Left ventricle myocardium inferior (tissue), 1 donor: ENCODE measurements at regions not wholly inside any gene's neighbourhood (a gene's known extent, or its start where the extent isn't known, plus 50 kb on each side); places are given as distances from the start of the nearest gene placed in this dataset.

Source experiments
- DNase-seq: peaks from one replicate; pipeline ENCODE4 v3.0.0-alpha.2; 2020
- H3K27ac ChIP-seq: fragments of 200-600 bp; replicated peaks from 2 replicates; pipeline ENCODE4 v1.8.0; 2021
- H3K27me3 ChIP-seq: fragments of 200-600 bp; 2 replicates; pipeline ENCODE4 v1.8.0; 2021; ENCODE audit warnings: low read depth
- H3K36me3 ChIP-seq: fragments of 200-600 bp; 2 replicates; pipeline ENCODE4 v1.8.0; 2021
- H3K4me1 ChIP-seq: fragments of 200-600 bp; 2 replicates; pipeline ENCODE4 v1.8.0; 2021
- H3K4me3 ChIP-seq: fragments of 200-600 bp; 2 replicates; pipeline ENCODE4 v1.8.0; 2021; ENCODE audit warnings: mild to moderate bottlenecking, moderate library complexity
- H3K9me3 ChIP-seq: fragments of 200-600 bp; replicated peaks from 2 replicates; pipeline ENCODE4 v1.8.0; 2021
- intact Hi-C: fragments of 100-400 bp; cut with micrococcal nuclease; formaldehyde crosslinking; loops from one replicate; pipeline ENCODE4 v1.11.0; 2022
- TF ChIP-seq, protein P1 (sequence below): fragments of 200-600 bp; IDR thresholded peaks from 2 replicates; pipeline ENCODE4 v1.8.0; 2021; ENCODE audit warnings: antibody characterized with exemption, mild to moderate bottlenecking, borderline replicate concordance
- donor health status: DM: no; HTN: yes; CAD: no; lungs with severe emphysema.

DNA sequence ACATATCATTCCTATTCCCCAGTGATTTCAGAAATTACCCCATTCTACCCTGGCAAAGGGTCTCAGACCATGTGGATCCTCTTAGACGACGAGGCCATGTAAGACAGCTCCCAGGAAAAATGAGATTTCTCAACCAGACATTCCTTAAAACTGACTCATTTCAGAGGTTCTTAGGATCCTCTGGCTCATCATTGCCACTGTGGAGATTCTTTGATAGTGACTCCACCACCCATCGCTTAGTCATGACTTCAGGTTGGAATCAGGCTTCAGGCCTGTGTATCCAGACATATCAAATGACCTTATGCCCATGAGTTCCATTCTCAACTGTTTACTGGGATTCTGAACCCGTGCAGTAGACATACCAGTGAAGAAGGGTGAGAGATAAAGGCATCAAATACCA lies 245.6 kb upstream of the TCF4 start:
- no peak for DNase-seq
- H3K9me3 ChIP-seq = peaks cover 11% of the 10 kb centered on the region
- TF ChIP-seq, protein P1, sequence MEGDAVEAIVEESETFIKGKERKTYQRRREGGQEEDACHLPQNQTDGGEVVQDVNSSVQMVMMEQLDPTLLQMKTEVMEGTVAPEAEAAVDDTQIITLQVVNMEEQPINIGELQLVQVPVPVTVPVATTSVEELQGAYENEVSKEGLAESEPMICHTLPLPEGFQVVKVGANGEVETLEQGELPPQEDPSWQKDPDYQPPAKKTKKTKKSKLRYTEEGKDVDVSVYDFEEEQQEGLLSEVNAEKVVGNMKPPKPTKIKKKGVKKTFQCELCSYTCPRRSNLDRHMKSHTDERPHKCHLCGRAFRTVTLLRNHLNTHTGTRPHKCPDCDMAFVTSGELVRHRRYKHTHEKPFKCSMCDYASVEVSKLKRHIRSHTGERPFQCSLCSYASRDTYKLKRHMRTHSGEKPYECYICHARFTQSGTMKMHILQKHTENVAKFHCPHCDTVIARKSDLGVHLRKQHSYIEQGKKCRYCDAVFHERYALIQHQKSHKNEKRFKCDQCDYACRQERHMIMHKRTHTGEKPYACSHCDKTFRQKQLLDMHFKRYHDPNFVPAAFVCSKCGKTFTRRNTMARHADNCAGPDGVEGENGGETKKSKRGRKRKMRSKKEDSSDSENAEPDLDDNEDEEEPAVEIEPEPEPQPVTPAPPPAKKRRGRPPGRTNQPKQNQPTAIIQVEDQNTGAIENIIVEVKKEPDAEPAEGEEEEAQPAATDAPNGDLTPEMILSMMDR = no peak
- H3K36me3 ChIP-seq = no peaks in the 10 kb centered on the region
- intact Hi-C loops = no loop called here
- H3K27ac ChIP-seq = no peak overlapping the region
- no peak overlapping the region for H3K4me3 ChIP-seq
- H3K4me1 ChIP-seq = no peaks in the 10 kb centered on the region
- H3K27me3 ChIP-seq = no peaks in the 10 kb centered on the region

DNA sequence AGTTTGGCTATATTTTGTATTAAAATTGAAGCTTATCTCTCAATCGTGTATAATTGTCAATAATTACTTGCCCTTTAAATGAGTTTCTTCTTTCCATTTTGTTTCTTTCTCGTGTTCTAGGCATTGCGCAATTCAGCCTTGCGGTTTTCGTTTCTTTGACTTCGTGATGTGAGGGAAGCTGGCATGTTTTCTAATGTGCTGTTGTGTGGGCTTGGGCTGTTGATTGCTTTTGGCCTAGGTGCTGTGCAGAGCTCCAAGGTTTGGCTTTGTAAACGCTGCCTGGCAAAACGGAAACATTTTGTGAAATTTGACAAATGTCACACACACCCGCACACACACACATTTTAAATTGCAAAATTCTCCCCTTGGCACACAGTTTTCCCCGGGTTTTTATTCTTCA lies 242.6 kb upstream of the TCF4 start:
- H3K4me1 ChIP-seq = no peaks in the 10 kb centered on the region
- TF ChIP-seq, protein P1 = no peak
- no peak overlapping the region for H3K4me3 ChIP-seq
- H3K36me3 ChIP-seq = no peaks in the 10 kb centered on the region
- H3K27ac ChIP-seq = no peak overlapping the region
- intact Hi-C loops = no loop called here
- DNase-seq = no peak
- H3K27me3 ChIP-seq = no peaks in the 10 kb centered on the region
- peaks cover under 1% of the 10 kb centered on the region for H3K9me3 ChIP-seq

DNA sequence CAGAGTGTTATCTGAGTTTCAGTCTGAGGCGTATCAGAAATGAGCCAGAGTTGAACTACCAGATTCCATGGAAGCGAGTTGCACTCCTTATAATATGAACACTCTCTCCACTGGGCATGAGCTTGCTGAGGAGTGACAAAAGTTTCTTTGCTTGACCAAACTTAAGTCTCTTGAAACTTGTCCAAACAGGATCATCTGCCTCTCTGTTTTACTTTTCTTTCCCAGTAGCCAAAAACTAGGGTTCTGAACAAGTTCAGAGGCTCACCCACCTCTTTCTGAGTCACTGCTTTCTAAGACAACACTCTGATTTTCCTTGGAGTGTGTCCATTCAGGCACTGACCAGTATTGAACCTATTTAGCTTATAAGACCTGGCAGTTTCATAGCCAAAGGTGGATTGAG lies 233.2 kb upstream of the TCF4 start:
- no peaks in the 10 kb centered on the region for H3K27me3 ChIP-seq
- H3K4me3 ChIP-seq = no peak overlapping the region
- intact Hi-C loops = no loop called here
- H3K9me3 ChIP-seq = peaks cover 10% of the 10 kb centered on the region
- no peak overlapping the region for H3K27ac ChIP-seq
- H3K4me1 ChIP-seq = no peaks in the 10 kb centered on the region
- DNase-seq = no peak
- H3K36me3 ChIP-seq = no peaks in the 10 kb centered on the region
- TF ChIP-seq, protein P1 = no peak

DNA sequence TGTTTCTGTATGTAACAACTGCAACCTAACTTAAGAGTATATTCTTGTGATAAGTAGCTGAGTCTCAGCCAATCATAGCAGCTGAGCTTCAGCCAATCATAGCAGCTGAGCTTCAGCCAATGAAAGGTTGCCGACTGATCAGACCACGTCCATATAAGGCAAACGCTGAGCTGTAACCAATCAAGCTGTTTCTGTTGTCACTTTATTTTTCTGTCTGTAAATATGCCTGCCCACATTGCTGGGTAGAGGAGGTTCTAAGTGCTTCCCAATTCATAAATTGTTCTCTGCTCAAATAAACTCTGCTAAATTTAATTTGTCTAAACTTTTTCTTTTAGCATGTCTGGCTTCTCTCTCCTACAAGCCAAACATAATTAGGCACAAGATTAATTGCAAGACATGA lies 231.5 kb upstream of the TCF4 start:
- Histone ChIP-seq H3K4me3 (no peak overlapping the region), H3K27ac (no peak overlapping the region), H3K36me3 (no peaks in the 10 kb centered on the region), H3K4me1 (no peaks in the 10 kb centered on the region), H3K27me3 (no peaks in the 10 kb centered on the region), H3K9me3 (no peaks in the 10 kb centered on the region)
- intact Hi-C loops = no loop called here
- DNase-seq = no peak
- TF ChIP-seq, protein P1 = no peak

DNA sequence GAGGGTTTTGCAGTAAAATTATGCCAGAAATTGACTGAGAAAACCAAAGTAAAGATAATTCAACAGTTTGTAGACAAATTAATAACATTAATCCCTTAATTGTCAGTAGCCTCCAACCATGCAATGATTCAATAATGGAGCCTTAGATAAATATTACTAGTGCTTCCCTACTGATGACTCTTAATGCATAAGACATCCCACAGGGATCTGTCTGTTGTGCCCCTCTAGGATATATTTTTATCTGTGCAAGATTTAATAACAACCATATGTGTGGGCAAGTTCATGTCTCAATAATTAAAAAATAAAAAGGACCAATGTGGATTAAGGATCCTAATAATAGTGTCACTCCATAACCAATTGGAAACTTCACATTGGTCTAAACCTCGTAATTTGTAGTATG lies 230.3 kb upstream of the TCF4 start:
- intact Hi-C loops = no loop called here
- no peaks in the 10 kb centered on the region for H3K27me3 ChIP-seq
- TF ChIP-seq, protein P1 = no peak
- H3K36me3 ChIP-seq = no peaks in the 10 kb centered on the region
- H3K27ac ChIP-seq = no peak overlapping the region
- H3K9me3 ChIP-seq = no peaks in the 10 kb centered on the region
- no peak overlapping the region for H3K4me3 ChIP-seq
- no peaks in the 10 kb centered on the region for H3K4me1 ChIP-seq
- DNase-seq = no peak

DNA sequence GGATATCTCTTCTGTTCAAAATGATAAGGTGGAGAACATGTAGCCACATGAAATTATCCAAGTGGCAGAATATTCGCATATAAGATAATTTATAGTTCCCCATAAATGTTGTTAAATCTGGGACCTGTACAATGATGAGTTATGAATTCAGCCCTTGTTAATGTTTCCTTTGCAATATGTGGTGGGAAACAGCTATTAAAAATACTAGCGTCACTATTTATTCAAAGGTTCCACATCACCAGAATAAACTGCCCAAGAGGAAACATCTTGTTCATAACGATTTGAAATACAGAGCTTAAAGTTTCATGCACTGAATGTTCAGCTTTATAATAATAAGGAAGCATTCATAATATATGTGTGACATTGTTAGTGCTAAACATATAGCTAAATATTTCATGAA lies 223.9 kb upstream of the TCF4 start:
- Histone ChIP-seq H3K36me3 (no peaks in the 10 kb centered on the region), H3K27ac (no peak overlapping the region), H3K9me3 (no peaks in the 10 kb centered on the region), H3K27me3 (no peaks in the 10 kb centered on the region), H3K4me1 (no peaks in the 10 kb centered on the region), H3K4me3 (no peak overlapping the region)
- TF ChIP-seq, protein P1 = no peak
- no peak for DNase-seq
- intact Hi-C loops = no loop called here
